ENCODE measurements at regions not wholly inside any gene's neighbourhood (a gene's known extent, or its start where the extent isn't known, plus 50 kb on each side); places are given as distances from the start of the nearest gene placed in this dataset.

- TF ChIP-seq CTCF (IDR thresholded peaks at IDR 0.05; ENCODE audit: low read depth, low read length, missing input control) (no peak), TAF1 (conservative IDR thresholded peaks at IDR 0.05) (no peak)
- TF ChIP-seq, protein P1, sequence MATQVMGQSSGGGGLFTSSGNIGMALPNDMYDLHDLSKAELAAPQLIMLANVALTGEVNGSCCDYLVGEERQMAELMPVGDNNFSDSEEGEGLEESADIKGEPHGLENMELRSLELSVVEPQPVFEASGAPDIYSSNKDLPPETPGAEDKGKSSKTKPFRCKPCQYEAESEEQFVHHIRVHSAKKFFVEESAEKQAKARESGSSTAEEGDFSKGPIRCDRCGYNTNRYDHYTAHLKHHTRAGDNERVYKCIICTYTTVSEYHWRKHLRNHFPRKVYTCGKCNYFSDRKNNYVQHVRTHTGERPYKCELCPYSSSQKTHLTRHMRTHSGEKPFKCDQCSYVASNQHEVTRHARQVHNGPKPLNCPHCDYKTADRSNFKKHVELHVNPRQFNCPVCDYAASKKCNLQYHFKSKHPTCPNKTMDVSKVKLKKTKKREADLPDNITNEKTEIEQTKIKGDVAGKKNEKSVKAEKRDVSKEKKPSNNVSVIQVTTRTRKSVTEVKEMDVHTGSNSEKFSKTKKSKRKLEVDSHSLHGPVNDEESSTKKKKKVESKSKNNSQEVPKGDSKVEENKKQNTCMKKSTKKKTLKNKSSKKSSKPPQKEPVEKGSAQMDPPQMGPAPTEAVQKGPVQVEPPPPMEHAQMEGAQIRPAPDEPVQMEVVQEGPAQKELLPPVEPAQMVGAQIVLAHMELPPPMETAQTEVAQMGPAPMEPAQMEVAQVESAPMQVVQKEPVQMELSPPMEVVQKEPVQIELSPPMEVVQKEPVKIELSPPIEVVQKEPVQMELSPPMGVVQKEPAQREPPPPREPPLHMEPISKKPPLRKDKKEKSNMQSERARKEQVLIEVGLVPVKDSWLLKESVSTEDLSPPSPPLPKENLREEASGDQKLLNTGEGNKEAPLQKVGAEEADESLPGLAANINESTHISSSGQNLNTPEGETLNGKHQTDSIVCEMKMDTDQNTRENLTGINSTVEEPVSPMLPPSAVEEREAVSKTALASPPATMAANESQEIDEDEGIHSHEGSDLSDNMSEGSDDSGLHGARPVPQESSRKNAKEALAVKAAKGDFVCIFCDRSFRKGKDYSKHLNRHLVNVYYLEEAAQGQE (IDR thresholded peaks at IDR 0.05): no peak
Observed at GRCh38 chr2:225177098-225177497, 134.8 kb upstream of the DOCK10 start.

Measured in liver (tissue), 3 donors.